NCI-H1436 (cell line): ENCODE measurements at regions not wholly inside any gene's neighbourhood (a gene's known extent, or its start where the extent isn't known, plus 50 kb on each side); places are given as distances from the start of the nearest gene placed in this dataset.
"Not testable (repeated sequence)": the region's sequence is repeated elsewhere in the genome, so short reads cannot be mapped to it uniquely, and the experiment has no call there.

Source experiments
- DNase-seq: peaks from one replicate; lab custom pipeline; 2025; lab: John Stamatoyannopoulos, UW

GRCh38 chr2:64918220-64918886, 70.8 kb upstream of the SLC1A4 start:
- DNase-seq = no peak

- no peak for DNase-seq
Measured at GRCh38 chr2:64919261-64919660, 69.9 kb upstream of the SLC1A4 start.

- DNase-seq = no peak
Measured at GRCh38 chr2:64922482-64923384, 66.5 kb upstream of the SLC1A4 start.

GRCh38 chr2:64923385-64923710, 65.9 kb upstream of the SLC1A4 start:
- no peak for DNase-seq

- DNase-seq = no peak
Measured at GRCh38 chr2:64924170-64924934, 64.8 kb upstream of the SLC1A4 start.

GRCh38 chr2:64925930-64926722, 63.1 kb upstream of the SLC1A4 start:
- not testable (repeated sequence) for DNase-seq

GRCh38 chr2:64928813-64929212, 60.4 kb upstream of the SLC1A4 start:
- no peak for DNase-seq

GRCh38 chr2:64929333-64929732, 59.9 kb upstream of the SLC1A4 start:
- DNase-seq = no peak

- no peak for DNase-seq
Measured at GRCh38 chr2:64930258-64930671, 58.9 kb upstream of the SLC1A4 start.

- no peak for DNase-seq
Measured at GRCh38 chr2:64931246-64932115, 57.7 kb upstream of the SLC1A4 start.

- DNase-seq = no peak
Measured at GRCh38 chr2:64932116-64932370, 57.2 kb upstream of the SLC1A4 start.

GRCh38 chr2:64932371-64933216, 56.6 kb upstream of the SLC1A4 start:
- DNase-seq = no peak

- no peak for DNase-seq
Measured at GRCh38 chr2:64934530-64934929, 54.7 kb upstream of the SLC1A4 start.

GRCh38 chr2:64936809-64937208, 52.4 kb upstream of the SLC1A4 start:
- no peak for DNase-seq

GRCh38 chr2:64937314-64937686, 51.9 kb upstream of the SLC1A4 start:
- DNase-seq = not testable (repeated sequence)

GRCh38 chr2:64937687-64938491, 51.3 kb upstream of the SLC1A4 start:
- no peak for DNase-seq

GRCh38 chr2:64938607-64939285, 50.5 kb upstream of the SLC1A4 start:
- DNase-seq = no peak

GRCh38 chr2:64939332-64939917, 49.8 kb upstream of the SLC1A4 start:
- DNase-seq = no peak
